ENCODE measurements at regions not wholly inside any gene's neighbourhood (a gene's known extent, or its start where the extent isn't known, plus 50 kb on each side); places are given as distances from the start of the nearest gene placed in this dataset.

DNA sequence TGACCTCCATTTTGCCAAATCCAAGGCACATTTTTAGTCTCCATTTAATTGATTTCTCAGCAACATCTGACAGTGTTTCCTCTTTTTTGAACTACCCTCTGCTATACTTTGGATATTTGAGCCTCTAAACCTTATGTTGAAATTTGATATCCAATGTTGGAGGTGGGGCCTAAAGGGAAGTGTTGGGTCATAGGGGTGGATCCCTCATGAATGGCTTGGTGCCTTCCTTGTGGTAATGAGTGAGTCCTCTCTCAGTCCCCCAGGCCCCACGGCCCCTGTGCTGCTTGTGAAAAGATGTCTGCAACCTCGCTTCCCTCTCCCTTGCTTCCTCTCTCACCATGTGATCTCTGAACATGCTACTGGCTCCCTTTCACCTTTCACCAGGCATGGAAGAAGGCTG, 96.8 kb upstream of the DGKB start:
- Mint-ChIP-seq H3K36me3 (peaks cover 4% of the 10 kb centered on the region; the same call in 1 of the 2 replicates), H3K4me3 (no peak overlapping the region), H3K27me3 (ENCODE audit: low read depth) (no peaks in the 10 kb centered on the region), H3K9me3 (peaks cover 8% of the 10 kb centered on the region), H3K4me1 (peaks cover 4% of the 10 kb centered on the region; the same call in 1 of the 2 replicates), H3K27ac (no peak overlapping the region)
- ChIA-PET CTCF (no interaction called here), POLR2A (no interaction called here)
- no peak for DNase-seq (ENCODE audit: low spot score)
- TF ChIP-seq, protein P1, sequence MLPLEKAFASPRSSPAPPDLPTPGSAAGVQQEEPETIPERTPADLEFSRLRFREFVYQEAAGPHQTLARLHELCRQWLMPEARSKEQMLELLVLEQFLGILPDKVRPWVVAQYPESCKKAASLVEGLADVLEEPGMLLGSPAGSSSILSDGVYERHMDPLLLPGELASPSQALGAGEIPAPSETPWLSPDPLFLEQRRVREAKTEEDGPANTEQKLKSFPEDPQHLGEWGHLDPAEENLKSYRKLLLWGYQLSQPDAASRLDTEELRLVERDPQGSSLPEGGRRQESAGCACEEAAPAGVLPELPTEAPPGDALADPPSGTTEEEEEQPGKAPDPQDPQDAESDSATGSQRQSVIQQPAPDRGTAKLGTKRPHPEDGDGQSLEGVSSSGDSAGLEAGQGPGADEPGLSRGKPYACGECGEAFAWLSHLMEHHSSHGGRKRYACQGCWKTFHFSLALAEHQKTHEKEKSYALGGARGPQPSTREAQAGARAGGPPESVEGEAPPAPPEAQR (CRISPR knock-in tag; IDR thresholded peaks at IDR 0.05) = no peak
- TF ChIP-seq ZNF263 (CRISPR knock-in tag; IDR thresholded peaks at IDR 0.05; ENCODE audit: low read depth) (no peak), ZNF138 (CRISPR knock-in tag; conservative IDR thresholded peaks at IDR 0.05) (no peak), GABPB1 (CRISPR knock-in tag; IDR thresholded peaks at IDR 0.05) (no peak), TEAD4 (CRISPR knock-in tag; IDR thresholded peaks at IDR 0.05) (no peak), NR3C1 (CRISPR knock-in tag; conservative IDR thresholded peaks at IDR 0.05; ENCODE audit: low read depth) (no peak), ZNF396 (CRISPR knock-in tag; IDR thresholded peaks at IDR 0.05; ENCODE audit: borderline replicate concordance) (no peak)
- TF ChIP-seq, protein P2, sequence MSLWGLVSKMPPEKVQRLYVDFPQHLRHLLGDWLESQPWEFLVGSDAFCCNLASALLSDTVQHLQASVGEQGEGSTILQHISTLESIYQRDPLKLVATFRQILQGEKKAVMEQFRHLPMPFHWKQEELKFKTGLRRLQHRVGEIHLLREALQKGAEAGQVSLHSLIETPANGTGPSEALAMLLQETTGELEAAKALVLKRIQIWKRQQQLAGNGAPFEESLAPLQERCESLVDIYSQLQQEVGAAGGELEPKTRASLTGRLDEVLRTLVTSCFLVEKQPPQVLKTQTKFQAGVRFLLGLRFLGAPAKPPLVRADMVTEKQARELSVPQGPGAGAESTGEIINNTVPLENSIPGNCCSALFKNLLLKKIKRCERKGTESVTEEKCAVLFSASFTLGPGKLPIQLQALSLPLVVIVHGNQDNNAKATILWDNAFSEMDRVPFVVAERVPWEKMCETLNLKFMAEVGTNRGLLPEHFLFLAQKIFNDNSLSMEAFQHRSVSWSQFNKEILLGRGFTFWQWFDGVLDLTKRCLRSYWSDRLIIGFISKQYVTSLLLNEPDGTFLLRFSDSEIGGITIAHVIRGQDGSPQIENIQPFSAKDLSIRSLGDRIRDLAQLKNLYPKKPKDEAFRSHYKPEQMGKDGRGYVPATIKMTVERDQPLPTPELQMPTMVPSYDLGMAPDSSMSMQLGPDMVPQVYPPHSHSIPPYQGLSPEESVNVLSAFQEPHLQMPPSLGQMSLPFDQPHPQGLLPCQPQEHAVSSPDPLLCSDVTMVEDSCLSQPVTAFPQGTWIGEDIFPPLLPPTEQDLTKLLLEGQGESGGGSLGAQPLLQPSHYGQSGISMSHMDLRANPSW (CRISPR knock-in tag; conservative IDR thresholded peaks at IDR 0.05; ENCODE audit: low read depth) = no peak
- peak; percentile 18; the same call in 1 of the 2 replicates for ATAC-seq

DNA sequence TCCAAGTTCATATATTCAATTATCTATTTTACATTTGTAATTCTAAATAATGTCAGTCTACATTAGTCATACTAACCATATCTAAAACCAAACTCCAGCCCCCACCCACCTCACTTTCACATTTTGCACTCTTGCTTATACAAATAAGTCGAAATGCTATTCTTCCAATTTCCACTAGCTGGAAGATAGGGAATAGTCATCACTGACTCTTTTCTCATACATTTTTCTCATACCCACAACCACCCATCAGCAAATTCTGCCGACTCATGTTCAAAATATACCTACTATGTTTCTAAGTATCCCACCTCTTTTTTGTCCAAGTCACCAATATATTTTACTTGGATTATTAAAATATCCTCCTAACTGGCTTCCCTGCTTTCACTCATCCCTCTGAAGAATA, 93.2 kb upstream of the DGKB start:
- Mint-ChIP-seq H3K4me3 (no peak overlapping the region), H3K9me3 (peaks cover 8% of the 10 kb centered on the region), H3K4me1 (peaks cover 4% of the 10 kb centered on the region; the same call in 1 of the 2 replicates), H3K27me3 (ENCODE audit: low read depth) (no peaks in the 10 kb centered on the region), H3K36me3 (peaks cover 4% of the 10 kb centered on the region; the same call in 1 of the 2 replicates), H3K27ac (no peak overlapping the region)
- ATAC-seq (no peak), DNase-seq (ENCODE audit: low spot score) (no peak)
- TF ChIP-seq PRRX2 (CRISPR knock-in tag; IDR thresholded peaks at IDR 0.05) = no peak
- TF ChIP-seq MYBL2 (CRISPR knock-in tag; IDR thresholded peaks at IDR 0.05) = no peak
- no peak for TF ChIP-seq KAT7 (CRISPR knock-in tag; IDR thresholded peaks at IDR 0.05; ENCODE audit: borderline replicate concordance)
- TF ChIP-seq NFYB (CRISPR knock-in tag; conservative IDR thresholded peaks at IDR 0.05; ENCODE audit: low read depth) = no peak
- TF ChIP-seq NR1H2 (CRISPR knock-in tag; IDR thresholded peaks at IDR 0.05) = no peak
- no peak for TF ChIP-seq SMAD3 (CRISPR knock-in tag; IDR thresholded peaks at IDR 0.05; ENCODE audit: borderline replicate concordance)
- TF ChIP-seq NR3C1 (CRISPR knock-in tag; conservative IDR thresholded peaks at IDR 0.05; ENCODE audit: low read depth) = no peak
- TF ChIP-seq, protein P3, sequence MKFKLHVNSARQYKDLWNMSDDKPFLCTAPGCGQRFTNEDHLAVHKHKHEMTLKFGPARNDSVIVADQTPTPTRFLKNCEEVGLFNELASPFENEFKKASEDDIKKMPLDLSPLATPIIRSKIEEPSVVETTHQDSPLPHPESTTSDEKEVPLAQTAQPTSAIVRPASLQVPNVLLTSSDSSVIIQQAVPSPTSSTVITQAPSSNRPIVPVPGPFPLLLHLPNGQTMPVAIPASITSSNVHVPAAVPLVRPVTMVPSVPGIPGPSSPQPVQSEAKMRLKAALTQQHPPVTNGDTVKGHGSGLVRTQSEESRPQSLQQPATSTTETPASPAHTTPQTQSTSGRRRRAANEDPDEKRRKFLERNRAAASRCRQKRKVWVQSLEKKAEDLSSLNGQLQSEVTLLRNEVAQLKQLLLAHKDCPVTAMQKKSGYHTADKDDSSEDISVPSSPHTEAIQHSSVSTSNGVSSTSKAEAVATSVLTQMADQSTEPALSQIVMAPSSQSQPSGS (CRISPR knock-in tag; IDR thresholded peaks at IDR 0.05; ENCODE audit: borderline replicate concordance, low read depth) = no peak
- TF ChIP-seq, protein P4, sequence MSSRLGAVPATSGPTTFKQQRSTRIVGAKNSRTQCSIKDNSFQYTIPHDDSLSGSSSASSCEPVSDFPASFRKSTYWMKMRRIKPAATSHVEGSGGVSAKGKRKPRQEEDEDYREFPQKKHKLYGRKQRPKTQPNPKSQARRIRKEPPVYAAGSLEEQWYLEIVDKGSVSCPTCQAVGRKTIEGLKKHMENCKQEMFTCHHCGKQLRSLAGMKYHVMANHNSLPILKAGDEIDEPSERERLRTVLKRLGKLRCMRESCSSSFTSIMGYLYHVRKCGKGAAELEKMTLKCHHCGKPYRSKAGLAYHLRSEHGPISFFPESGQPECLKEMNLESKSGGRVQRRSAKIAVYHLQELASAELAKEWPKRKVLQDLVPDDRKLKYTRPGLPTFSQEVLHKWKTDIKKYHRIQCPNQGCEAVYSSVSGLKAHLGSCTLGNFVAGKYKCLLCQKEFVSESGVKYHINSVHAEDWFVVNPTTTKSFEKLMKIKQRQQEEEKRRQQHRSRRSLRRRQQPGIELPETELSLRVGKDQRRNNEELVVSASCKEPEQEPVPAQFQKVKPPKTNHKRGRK (CRISPR knock-in tag; IDR thresholded peaks at IDR 0.05; ENCODE audit: borderline replicate concordance) = no peak
- TF ChIP-seq, protein P5, sequence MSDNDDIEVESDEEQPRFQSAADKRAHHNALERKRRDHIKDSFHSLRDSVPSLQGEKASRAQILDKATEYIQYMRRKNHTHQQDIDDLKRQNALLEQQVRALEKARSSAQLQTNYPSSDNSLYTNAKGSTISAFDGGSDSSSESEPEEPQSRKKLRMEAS (CRISPR knock-in tag; IDR thresholded peaks at IDR 0.05) = no peak
- no peak for TF ChIP-seq ZNF138 (CRISPR knock-in tag; conservative IDR thresholded peaks at IDR 0.05)
- no peak for TF ChIP-seq NR2C2 (CRISPR knock-in tag; IDR thresholded peaks at IDR 0.05)
- no peak for TF ChIP-seq MXD4 (CRISPR knock-in tag; IDR thresholded peaks at IDR 0.05; ENCODE audit: borderline replicate concordance)
- TF ChIP-seq ZNF232 (CRISPR knock-in tag; IDR thresholded peaks at IDR 0.05) = no peak
- no peak for TF ChIP-seq TEAD4 (CRISPR knock-in tag; IDR thresholded peaks at IDR 0.05)
- TF ChIP-seq, protein P6, sequence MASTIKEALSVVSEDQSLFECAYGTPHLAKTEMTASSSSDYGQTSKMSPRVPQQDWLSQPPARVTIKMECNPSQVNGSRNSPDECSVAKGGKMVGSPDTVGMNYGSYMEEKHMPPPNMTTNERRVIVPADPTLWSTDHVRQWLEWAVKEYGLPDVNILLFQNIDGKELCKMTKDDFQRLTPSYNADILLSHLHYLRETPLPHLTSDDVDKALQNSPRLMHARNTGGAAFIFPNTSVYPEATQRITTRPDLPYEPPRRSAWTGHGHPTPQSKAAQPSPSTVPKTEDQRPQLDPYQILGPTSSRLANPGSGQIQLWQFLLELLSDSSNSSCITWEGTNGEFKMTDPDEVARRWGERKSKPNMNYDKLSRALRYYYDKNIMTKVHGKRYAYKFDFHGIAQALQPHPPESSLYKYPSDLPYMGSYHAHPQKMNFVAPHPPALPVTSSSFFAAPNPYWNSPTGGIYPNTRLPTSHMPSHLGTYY (CRISPR knock-in tag; IDR thresholded peaks at IDR 0.05) = no peak
- no peak for TF ChIP-seq HMGA2 (CRISPR knock-in tag; IDR thresholded peaks at IDR 0.05)
- TF ChIP-seq, protein P7, sequence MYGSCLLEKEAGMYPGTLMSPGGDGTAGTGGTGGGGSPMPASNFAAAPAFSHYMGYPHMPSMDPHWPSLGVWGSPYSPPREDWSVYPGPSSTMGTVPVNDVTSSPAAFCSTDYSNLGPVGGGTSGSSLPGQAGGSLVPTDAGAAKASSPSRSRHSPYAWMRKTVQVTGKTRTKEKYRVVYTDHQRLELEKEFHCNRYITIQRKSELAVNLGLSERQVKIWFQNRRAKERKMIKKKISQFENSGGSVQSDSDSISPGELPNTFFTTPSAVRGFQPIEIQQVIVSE (CRISPR knock-in tag; IDR thresholded peaks at IDR 0.05; ENCODE audit: borderline replicate concordance) = no peak
- no peak for TF ChIP-seq FOXJ3 (CRISPR knock-in tag; IDR thresholded peaks at IDR 0.05; ENCODE audit: borderline replicate concordance)
- TF ChIP-seq, protein P8, sequence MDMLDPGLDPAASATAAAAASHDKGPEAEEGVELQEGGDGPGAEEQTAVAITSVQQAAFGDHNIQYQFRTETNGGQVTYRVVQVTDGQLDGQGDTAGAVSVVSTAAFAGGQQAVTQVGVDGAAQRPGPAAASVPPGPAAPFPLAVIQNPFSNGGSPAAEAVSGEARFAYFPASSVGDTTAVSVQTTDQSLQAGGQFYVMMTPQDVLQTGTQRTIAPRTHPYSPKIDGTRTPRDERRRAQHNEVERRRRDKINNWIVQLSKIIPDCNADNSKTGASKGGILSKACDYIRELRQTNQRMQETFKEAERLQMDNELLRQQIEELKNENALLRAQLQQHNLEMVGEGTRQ (CRISPR knock-in tag; IDR thresholded peaks at IDR 0.05) = no peak
- CTCF ChIA-PET = interaction anchor here (0.7 kb wide), 1 partner anchor 20 kb away, joined by 4 read pairs; no protein-coding TSS in a partner anchor
- POLR2A ChIA-PET = interaction anchor here (0.6 kb wide), 1 partner anchor 12 kb away, joined by 3 read pairs; no protein-coding TSS in a partner anchor
